Hematopoietic multipotent progenitor cell treated with erythropoietin and hydrocortisone succinate and interleukin-3 and kit ligand, for 6 days (in vitro differentiated cells): ENCODE measurements at regions not wholly inside any gene's neighbourhood (a gene's known extent, or its start where the extent isn't known, plus 50 kb on each side); places are given as distances from the start of the nearest gene placed in this dataset.

Experiments
- DNase-seq: peaks from one replicate; pipeline ENCODE4 v3.0.0-alpha.2; 2015

DNA sequence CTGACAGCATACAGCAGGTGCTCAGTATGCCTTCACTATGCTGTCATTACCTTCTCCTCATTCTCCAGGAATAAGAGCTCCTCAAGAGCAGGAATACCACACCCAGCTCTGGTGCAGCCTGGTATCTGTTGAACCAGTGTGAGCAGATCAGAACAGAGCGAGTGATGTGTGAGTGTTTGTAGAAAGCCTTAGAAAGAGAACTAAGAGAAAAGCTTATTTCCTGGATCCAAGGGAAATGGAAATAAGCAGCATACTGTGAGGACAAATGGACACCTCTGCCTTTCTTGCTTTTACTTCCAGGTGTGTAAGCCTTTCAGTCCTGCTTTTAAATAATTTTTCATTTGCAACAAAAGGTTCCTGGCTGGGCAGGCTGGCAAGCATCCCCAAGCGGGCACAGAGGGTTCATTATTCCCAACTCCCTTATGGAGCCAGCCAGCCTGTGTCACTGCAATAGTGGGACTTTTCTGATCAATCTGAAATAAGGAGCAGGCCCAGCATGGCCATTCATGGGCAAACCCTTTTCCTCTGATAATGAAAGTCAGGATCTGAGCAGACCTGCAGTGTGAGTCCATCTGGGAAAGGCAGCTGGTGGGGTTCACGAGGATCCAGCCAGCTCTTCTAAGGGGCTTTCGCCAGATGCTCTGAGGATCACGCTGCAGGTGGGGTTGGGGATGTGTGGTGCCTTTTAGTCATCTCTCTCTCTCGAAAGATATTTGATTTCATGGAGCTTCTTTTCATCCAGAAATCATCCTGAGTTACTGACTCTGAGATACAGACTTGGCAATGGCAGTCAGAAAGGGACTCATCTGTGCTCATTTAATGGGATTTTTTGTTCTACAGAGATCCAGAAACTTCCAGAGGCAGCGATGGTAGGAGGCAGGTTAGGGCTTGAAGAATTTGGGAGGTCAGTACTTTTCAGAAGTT, 594.9 kb upstream of the CFAP20DC start:
- DNase-seq = no peak

DNA sequence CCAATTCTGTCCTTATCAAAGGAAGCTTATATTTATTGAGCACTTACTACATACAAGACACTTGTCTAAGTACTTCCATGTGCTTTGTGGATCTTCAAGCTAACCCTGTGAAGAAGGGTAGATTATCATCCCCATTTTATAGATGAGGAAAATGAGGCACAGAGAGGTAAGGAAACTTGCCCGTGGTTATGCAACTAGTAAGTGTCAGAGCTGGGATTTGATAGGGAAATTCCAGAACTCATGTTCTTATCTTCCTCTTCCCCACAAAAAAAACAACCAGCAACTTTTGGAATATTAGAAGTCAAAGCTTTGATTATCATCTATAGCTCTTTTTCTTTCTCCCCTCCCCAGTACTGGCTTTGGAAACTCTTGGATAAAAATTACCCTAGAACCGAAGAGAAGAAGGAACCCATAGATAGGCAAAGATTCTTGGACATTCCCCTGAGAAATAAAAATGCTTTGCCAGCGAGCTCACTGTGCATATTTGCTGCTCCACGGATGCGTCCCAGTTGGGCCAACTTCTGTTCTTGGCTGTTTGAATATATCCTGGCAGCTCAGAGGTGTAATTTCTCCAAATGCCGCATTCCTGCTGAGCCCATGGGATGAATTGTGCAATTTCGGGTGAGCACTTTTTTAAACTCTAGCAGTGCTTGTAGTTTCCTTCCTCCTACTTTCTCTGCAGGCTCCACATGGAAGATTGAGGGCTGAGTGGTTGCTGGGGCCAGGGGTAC, 591.5 kb upstream of the CFAP20DC start:
- no peak for DNase-seq

DNA sequence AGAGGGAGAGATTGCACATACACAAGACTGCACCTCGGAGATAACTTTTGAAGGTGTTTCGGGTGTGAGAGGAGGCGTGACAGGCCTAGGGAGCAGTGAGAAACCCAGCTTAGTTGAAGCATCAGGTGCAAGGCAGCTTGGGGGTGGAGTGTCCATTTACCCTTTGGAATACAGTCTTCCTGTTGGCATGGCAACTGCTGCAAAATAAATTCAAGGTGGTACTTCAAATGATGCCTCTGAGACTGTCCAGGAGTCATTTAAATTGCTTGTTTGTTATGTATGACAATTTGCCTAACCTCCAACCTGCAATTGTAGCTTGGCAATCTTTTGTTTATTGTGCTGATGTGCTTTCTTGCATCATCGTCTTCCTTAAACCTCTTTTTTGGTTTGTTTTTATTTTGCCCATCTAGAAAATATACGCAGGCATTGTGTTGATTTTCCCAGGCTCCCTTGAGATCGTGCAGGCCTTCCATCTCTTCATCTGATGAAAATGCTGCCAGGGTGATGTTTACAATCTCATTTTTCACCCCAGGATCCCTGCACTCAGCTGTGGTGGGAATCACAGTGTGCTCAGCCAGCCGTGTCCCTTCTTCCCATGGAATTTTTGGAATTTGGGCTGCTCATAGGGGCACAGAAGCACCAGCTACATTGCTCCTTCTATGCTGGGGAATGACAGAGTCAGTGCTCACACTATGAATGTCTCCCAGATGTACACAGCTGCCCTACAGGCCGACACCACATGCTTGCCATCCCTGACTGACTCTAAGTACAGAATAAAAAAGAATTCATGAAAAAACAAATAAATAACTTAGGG, 583.1 kb upstream of the CFAP20DC start:
- no peak for DNase-seq

DNA sequence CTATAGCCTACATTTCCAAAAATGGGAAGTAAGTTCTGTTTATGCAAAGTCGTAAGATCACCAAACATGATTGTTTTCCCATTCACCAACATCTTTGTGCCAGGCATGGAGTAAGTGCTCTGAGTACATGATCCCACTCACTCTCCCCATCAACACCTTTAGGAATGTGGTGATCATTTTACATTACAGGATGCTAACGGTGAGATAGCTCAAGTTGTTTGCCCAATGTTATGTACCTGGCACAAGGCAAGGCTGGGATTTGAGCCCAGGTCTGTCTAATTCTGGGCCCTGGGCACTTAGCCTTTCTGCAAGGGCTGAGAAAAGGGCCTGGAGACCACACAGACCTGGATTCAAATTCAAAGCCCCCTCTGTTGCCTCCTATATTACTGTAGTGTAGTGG, 581.7 kb upstream of the CFAP20DC start:
- no peak for DNase-seq

DNA sequence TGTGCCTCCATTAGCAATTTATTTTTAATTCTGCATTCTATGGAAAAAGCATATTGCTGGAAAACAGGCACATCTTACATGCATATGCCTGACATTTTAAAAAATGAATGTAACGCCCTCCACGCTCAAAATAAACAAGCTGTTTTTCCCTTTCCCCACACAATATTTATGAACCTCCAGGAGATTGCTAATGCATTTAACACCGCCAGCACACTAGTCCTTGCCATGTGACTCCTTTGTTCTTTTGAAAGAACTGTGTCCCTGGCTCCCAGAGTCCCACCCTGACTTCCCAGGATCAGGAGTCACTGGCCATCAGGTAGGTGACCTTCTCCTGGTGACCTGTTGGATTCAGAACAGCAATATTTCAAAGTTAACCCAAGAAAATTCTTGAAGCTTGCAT, 571.2 kb upstream of the CFAP20DC start:
- DNase-seq = no peak

DNA sequence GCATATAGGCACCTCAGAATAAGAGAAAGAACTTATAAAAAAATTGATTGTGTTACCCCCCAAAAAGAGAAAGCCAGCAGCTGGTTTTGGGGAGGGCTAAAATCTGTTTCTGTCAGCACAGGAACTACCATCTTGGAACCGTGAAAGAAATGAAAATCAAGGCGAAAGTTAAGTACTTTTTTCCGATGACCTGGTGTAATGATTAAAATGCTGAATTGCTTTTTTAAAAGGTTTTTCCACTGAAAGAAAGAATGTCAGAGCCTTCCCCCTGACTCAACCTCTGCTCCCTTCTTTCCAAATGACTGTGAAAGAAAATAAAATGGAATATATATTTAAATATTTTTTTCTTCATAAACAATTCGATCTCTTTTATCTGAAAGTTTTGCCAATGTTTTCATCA, 570.5 kb upstream of the CFAP20DC start:
- DNase-seq = no peak

DNA sequence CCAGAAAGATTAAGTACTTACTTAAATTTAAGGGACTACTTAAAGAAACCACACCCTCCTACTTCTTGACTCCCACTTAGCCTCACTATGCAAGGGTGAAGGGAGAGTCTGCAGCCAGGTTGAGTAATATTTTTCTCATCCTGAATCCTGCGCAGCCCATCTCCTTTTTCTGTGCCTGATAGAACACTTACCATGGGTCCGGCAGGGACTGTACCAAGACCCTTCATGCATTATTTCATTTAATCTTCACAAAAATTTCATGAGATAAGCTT, 562.6 kb upstream of the CFAP20DC start:
- no peak for DNase-seq

DNA sequence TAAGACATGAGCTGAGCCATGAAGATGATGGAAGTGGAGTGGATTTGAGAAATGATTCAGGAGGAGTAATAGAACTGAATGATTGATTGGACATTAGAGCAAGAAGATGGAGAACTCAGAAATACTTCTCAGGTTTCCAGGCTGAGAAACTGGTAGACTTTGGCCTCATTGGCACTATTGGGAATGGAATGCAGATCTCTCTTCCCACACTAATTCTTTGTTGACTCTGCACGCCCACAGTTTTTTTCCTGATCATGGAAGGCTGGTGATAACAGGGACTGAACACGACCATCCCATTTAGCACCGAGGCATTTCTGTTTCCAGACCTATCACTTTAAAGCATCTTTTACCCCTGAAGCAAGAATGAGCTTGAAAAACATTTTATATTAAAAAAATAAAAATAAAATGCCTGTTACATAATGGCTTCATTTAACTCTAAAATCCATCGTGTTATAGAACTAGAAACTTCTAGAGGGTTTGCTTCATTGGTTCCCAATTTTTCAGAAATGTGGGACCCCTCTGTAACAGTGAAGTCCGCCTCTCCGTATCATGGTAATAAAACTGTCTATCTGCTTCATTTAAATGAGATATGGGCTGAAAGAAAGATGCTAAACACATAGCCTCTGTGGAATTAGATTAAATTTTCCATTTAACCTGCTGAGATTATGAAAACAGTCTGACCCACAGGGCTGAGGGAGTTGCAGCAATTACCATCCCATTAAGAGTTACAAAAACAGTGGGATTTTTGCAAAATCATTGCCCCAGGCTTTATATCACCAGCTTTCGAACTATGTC, 562.0 kb upstream of the CFAP20DC start:
- no peak for DNase-seq

DNA sequence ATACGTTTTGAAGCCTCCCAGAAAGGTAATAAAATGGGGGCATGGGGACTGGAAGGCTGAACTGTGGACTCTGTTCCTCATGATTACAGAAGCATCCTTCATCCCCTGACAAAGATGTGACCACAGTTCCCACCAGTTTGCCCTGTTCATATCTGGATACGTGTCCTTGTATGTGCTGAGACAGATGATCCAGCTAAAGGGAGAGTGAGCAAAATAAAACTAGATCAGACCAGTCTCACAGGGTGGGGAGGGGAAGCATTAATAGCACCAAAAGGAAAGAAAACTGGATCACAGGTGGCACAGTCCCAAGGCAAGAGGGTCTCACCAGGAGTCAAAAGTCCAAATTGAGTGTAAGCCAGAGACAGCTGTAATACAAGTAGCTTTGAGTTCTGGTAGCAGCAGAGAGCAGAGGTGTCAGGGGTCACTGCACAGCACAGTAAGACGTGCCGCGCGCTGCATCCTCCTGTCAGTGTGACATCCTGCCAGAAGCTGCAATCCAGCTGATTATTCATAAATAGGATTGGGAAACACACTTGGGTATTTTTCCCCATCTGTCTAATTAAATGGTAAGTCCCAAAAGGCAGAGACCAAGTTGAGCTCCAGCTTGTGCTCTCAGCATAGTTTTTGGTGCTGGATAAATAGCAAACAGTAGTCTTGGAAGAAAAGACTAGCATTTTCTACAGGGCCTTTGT, 560.0 kb upstream of the CFAP20DC start:
- no peak for DNase-seq

DNA sequence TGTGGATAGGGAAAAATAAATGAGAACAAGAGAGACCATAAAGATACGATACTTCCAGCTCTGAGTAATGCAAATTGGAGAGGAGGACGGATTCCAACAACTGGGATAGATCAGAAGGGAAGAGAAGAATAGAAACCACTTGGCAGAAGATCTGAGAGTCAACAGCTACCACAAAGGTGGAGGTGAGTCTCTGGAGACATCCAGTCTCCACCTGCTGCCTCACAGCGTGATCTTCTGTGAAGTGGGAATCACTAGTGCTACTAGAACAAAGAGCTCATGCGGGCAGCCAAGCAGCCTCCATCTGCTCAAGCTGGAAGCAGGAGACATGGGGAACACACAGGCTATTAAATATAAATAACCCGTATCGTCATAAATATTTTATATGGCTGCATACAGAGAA, 558.5 kb upstream of the CFAP20DC start:
- no peak for DNase-seq

DNA sequence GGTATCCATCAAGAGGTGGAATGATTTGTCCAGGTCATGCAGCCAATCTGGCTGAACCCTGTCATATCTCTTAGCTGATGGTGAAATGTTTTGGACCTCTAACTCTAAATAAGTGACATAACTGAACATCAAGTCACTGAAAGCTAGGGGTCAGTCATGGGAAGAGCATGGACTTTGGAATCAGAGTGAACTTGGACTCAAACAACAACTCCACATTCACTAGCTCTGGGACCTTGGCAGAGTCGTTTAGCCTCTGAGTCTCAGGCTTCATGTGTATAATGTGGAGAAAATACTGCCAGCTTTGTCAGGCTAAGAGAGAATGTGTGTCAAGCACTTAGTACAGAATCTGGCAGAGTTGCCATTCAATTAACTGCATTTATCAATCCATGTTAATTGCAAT, 557.8 kb upstream of the CFAP20DC start:
- peak; percentile 3 for DNase-seq

DNA sequence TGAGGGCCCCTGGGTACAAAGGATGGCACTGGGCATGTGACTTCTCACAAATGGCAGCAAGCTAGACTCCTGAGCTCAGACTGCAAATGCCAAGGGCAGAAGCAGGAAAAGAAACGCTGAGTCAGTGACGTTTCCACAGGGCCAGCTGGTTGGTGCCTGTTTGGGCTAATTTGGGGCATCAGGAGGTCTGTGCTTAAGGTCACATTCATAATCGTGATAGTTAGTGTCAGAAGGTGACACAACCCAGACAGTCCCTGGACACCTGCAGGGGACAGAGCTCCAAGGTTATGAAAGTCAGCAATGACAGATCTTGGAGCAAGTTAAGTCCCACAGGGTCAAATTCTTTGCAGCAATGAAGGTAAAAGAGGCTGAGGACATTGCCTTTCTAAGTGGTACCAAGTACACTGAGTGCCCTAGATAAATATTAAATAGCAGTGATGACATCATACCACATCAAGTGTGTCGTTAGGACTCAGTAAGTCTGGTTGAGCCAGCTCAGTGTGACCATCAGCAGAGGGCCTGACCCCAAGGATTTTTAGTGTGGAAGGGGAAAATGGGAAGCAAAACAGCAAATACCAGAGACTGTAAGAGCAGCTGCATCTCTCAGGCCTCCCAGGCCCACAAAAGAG, 556.9 kb upstream of the CFAP20DC start:
- DNase-seq = no peak

DNA sequence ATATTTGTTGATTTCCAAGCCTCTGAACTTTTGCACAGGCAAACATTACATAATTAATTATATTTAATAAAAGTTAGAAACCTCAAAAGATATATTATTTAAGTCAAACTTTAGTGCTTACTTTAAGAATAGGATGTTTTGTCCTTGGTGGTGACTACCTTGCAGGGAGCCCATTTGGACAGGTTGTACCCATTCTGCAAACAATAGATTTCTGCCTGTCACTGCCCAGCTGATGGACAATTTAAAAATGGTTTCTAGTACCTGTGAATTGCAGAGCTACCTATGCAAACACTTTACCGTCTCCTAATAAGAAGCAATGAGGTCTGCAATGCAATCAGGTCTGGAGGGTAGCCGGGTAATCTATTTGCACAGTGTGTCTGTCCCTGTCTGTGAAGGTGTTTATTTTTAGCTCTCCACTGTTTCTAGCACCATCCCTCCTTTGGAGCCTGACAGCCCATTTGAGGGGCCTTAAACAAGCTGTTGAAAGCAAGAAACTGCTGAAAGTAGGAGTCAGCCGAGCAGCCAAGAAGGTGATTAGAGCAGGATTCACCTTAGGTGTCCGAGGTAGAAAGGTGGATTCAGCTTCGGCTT, 556.2 kb upstream of the CFAP20DC start:
- DNase-seq = no peak

DNA sequence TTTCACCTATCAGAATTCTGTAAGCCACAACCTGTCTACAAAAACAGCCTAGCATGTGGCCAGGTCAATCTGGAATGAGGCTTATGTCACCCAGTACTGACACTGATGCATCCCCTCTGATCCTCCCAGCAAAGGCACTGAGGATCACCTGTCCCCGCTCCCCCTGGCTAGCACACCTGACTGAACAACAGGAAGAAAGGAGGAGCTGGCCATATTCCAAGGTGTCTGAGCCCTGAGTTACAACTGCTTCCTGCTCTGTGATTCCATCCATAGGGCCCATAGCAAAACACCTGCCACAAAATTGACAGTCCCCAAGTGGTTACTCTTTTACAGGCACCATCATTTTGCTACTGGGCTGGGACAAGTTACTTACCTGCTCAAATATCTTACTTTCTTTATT, 555.5 kb upstream of the CFAP20DC start:
- DNase-seq = no peak

DNA sequence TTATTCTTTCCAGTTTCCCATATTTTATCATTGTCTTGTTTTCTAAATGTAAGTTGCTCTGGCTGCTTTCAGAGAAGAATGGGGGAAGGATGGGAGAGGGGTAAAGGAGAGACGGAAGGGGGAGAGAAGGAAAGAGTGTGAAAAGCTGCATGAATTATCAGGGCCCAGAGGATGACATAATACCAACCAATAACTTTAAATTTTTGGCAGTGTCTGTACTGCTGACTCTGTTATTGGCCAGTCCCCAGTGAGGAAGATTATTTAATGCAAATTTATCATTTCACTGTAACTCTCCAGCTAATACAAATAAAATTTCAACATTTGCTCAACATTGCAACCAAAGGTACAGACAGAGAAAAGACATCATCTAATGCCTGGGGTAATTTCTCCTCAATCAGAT, 551.7 kb upstream of the CFAP20DC start:
- no peak for DNase-seq

DNA sequence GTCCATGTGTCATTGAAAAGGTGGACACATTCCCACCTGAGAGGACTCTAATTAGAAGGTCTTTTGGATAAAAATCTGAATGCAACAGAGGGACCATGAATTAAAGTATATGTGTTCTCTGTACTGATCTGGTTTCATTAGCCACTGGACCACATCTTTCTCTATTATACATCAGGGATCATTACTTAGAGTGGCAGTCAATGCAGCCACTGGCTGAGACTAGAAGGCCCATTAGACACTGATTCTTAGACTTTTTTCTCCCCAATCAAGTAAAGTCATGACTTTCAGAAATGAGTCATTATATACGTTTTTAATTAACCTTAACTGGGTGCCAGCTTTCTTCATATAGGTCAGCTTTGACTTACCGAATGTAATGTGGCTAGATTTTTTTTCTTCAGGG, 550.8 kb upstream of the CFAP20DC start:
- no peak for DNase-seq

DNA sequence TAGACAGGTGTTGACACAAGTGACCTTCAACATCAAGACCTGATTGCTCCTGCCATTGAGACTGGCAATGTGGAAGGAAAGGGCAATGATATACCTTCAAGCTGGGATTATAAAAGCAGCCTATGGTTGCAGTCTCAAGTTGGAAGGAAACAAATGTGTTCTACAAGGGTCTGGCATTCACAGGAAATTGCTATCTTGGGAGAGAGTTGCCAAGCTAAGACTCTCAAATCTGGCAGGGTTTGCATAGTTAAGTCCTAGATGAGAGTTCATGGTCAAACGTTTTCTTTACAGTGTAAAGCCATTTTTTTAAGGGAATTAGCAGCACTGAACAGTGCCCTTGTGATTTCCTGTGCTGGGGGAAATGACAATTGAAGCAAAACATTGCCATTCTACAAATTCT, 546.9 kb upstream of the CFAP20DC start:
- no peak for DNase-seq

DNA sequence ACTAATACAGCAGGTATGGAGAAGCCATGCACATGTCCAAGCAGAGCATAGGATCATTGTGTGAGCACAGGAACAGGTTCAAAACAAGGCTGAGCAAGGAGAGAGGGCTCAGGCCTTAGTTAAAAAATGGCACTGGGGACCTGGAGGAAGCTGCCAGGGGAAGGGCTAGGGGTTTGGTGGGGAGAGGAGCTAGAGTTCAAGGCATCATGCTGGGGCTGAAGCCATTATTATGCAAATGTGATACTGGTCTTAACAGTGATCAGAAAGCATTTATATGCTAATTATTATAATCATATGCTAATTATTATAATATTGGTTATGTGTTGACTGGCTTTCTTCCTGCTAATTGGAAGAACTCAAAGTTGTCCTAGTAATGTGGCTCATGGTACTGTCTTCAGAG, 546.0 kb upstream of the CFAP20DC start:
- DNase-seq = no peak

DNA sequence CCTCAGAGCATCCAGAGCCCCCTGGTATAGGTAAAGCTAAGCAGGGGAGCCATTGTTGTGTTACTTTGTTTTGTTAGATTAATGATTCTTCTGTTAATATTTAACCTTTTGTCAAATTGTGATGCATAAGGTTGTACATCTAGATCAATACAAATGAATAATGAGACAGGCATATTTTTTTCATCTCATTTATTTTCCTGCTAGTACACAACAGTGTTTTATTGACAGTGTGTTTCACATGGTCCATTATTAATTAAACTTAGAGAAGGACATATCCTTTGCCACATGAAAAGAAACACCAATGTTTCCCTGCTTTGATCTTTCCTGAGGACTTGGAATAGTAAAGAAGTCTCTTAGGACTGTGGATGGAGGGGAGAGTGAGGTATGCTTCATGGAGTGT, 543.6 kb upstream of the CFAP20DC start:
- DNase-seq = no peak

DNA sequence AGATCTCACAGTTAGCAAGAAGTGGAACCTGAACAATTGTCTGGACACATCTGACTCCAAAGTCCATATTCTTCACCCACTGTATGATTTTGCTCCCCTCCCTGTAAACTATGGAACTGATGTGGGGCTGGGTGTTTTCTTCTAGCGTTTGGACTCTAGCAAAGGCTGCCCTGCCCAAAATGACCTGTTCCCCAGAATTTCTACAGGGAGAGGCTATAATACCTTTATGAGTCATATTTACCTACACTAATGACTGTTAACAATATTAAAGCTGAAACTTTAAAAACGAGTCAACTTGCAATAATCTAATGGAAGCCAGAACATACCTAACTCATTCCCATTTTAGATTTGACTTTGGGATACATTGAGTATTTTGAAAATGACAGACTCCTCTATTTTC, 531.2 kb upstream of the CFAP20DC start:
- no peak for DNase-seq

DNA sequence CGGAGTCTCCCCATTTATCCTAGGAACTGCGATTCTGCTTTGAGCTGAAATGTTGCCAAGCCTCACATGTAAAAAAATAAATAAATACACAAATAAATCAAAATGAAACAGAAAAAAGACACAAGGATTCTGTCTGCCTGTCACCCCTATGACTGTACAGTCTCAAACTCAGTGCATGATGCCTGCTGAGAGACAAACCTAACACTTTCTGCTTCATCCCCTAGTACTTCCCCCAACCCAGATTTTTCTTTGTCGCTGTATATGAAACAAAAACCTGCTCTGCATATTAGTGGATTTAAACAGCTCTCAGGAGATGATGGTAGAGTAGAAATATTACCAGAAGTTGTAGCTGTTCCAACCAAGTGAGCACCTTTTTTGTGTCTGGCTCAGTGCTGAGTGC, 530.7 kb upstream of the CFAP20DC start:
- DNase-seq = no peak
